NT2/D1 (cell line): ENCODE measurements at regions not wholly inside any gene's neighbourhood (a gene's known extent, or its start where the extent isn't known, plus 50 kb on each side); places are given as distances from the start of the nearest gene placed in this dataset.

ENCODE experiments used
- YY1 ChIP-seq: IDR thresholded peaks from 2 replicates; pipeline ENCODE4 v1.6.1; 2011; ENCODE audit not compliant: insufficient read length, insufficient read depth
- ZNF274 ChIP-seq: IDR thresholded peaks from 2 replicates; pipeline ENCODE4 v1.6.1; 2011; ENCODE audit warnings: mild to moderate bottlenecking, low read depth, low read length

- TF ChIP-seq ZNF274 (no peak), YY1 (no peak)
Observed at GRCh38 chr10:62631241-62631640, 173.3 kb upstream of the ADO start.
